ENCODE measurements at regions not wholly inside any gene's neighbourhood (a gene's known extent, or its start where the extent isn't known, plus 50 kb on each side); places are given as distances from the start of the nearest gene placed in this dataset.
A peak's percentile ranks its signal among the peaks of the same experiment; 100 is the strongest.
"Not testable (repeated sequence)": the region's sequence is repeated elsewhere in the genome, so short reads cannot be mapped to it uniquely, and the experiment has no call there.

- WGBS, 2 donors (ENCODE audit: low coverage in 1 of 2) = 0 to 50% methylated on average over 1 of the region's 12 CpGs
- no peak overlapping the region for H3K27ac ChIP-seq
- H3K36me3 ChIP-seq = no peaks in the 10 kb centered on the region
- peak overlapping the region in 1 of 2 donors; percentile 36 for H3K4me3 ChIP-seq
- ATAC-seq = no peak
- peaks cover 0 to 11% (median 0%) of the 10 kb centered on the region in 3 donors for H3K4me1 ChIP-seq
- no peak for TF ChIP-seq EP300 (IDR thresholded peaks at IDR 0.05)
- no peak for TF ChIP-seq POLR2AphosphoS5 (IDR thresholded peaks at IDR 0.05)
- TF ChIP-seq CTCF (IDR thresholded peaks at IDR 0.05) = no peak
- no peak for TF ChIP-seq POLR2A (IDR thresholded peaks at IDR 0.05)
- peaks cover 70% of the 10 kb centered on the region for H3K27me3 ChIP-seq
- peaks cover 0 to 6% (median 0%) of the 10 kb centered on the region in 3 donors for H3K9me3 ChIP-seq
These were observed 155.9 kb downstream of the FOXD2 start for GRCh38 chr1:47593598-47594285.

GRCh38 chr1:47594627-47595026 is 156.8 kb downstream of the FOXD2 start:
- no CpG with 5 or more reads among the region's 4 CpGs for WGBS, 2 donors (ENCODE audit: low coverage in 1 of 2)
- no peaks in the 10 kb centered on the region for H3K36me3 ChIP-seq
- H3K9me3 ChIP-seq = peaks cover 0 to 14% (median 0%) of the 10 kb centered on the region in 3 donors
- peaks cover 0 to 11% (median 0%) of the 10 kb centered on the region in 3 donors for H3K4me1 ChIP-seq
- H3K27me3 ChIP-seq = peaks cover 64% of the 10 kb centered on the region
- H3K4me3 ChIP-seq = no peak overlapping the region
- H3K27ac ChIP-seq = no peak overlapping the region
- TF ChIP-seq CTCF (IDR thresholded peaks at IDR 0.05) (no peak), POLR2AphosphoS5 (IDR thresholded peaks at IDR 0.05) (no peak), EP300 (IDR thresholded peaks at IDR 0.05) (no peak), POLR2A (IDR thresholded peaks at IDR 0.05) (no peak)
- ATAC-seq = no peak

GRCh38 chr1:47596328-47596727 is 158.5 kb downstream of the FOXD2 start:
- Histone ChIP-seq H3K4me3 (no peak overlapping the region), H3K9me3 (peaks cover 0 to 26% (median 4%) of the 10 kb centered on the region in 3 donors), H3K4me1 (peaks cover 0 to 11% (median 0%) of the 10 kb centered on the region in 3 donors), H3K27me3 (peaks cover 51% of the 10 kb centered on the region), H3K27ac (no peak overlapping the region), H3K36me3 (no peaks in the 10 kb centered on the region)
- ATAC-seq = no peak
- WGBS, 2 donors (ENCODE audit: low coverage in 1 of 2) = no CpG with 5 or more reads among the region's 3 CpGs
- no peak for TF ChIP-seq POLR2AphosphoS5 (IDR thresholded peaks at IDR 0.05)
- no peak for TF ChIP-seq EP300 (IDR thresholded peaks at IDR 0.05)
- TF ChIP-seq CTCF (IDR thresholded peaks at IDR 0.05) = no peak
- no peak for TF ChIP-seq POLR2A (IDR thresholded peaks at IDR 0.05)

GRCh38 chr1:47598357-47598756 is 160.5 kb downstream of the FOXD2 start:
- Histone ChIP-seq H3K4me1 (peaks cover 0 to 5% (median 0%) of the 10 kb centered on the region in 3 donors), H3K4me3 (no peak overlapping the region), H3K9me3 (peaks cover 0 to 45% (median 4%) of the 10 kb centered on the region in 3 donors), H3K27ac (no peak overlapping the region), H3K36me3 (no peaks in the 10 kb centered on the region), H3K27me3 (peaks cover 45% of the 10 kb centered on the region)
- TF ChIP-seq CTCF (IDR thresholded peaks at IDR 0.05) = no peak
- ATAC-seq = no peak
- WGBS, 2 donors (ENCODE audit: low coverage in 1 of 2) = 71 to 80% methylated on average over 3 to 4 of the region's 8 CpGs

GRCh38 chr1:47599777-47600176 is 161.9 kb downstream of the FOXD2 start:
- peaks cover 0 to 49% (median 4%) of the 10 kb centered on the region in 3 donors for H3K9me3 ChIP-seq
- H3K36me3 ChIP-seq = no peaks in the 10 kb centered on the region
- H3K4me1 ChIP-seq = no peaks in the 10 kb centered on the region
- no peak overlapping the region for H3K4me3 ChIP-seq
- no peak overlapping the region for H3K27ac ChIP-seq
- WGBS, 2 donors (ENCODE audit: low coverage in 1 of 2) = 90 to 92% methylated on average over 3 of the region's 3 CpGs
- no peak for ATAC-seq
- TF ChIP-seq EP300 (IDR thresholded peaks at IDR 0.05) (no peak), POLR2A (IDR thresholded peaks at IDR 0.05) (no peak), POLR2AphosphoS5 (IDR thresholded peaks at IDR 0.05) (no peak), CTCF (IDR thresholded peaks at IDR 0.05) (no peak)
- peaks cover 31% of the 10 kb centered on the region for H3K27me3 ChIP-seq

- H3K27ac ChIP-seq, H3K4me1 ChIP-seq, H3K36me3 ChIP-seq, H3K4me3 ChIP-seq, ATAC-seq: not testable (repeated sequence)
- peaks cover 22% of the 10 kb centered on the region for H3K27me3 ChIP-seq
- peaks cover 0 to 54% (median 4%) of the 10 kb centered on the region in 3 donors for H3K9me3 ChIP-seq
- 60 to 90% methylated on average over 1 to 6 of the region's 11 CpGs for WGBS, 2 donors (ENCODE audit: low coverage in 1 of 2)
These were observed 164.6 kb downstream of the FOXD2 start for GRCh38 chr1:47602491-47602890.

GRCh38 chr1:47604869-47605268 is 167.0 kb downstream of the FOXD2 start:
- peaks cover 0 to 52% (median 4%) of the 10 kb centered on the region in 3 donors for H3K9me3 ChIP-seq
- not testable (repeated sequence) for H3K27ac ChIP-seq, ATAC-seq, H3K27me3 ChIP-seq, H3K4me3 ChIP-seq, H3K36me3 ChIP-seq, H3K4me1 ChIP-seq
- 80 to 100% methylated on average over 1 of the region's 1 CpG for WGBS, 2 donors (ENCODE audit: low coverage in 1 of 2)

All from gastroesophageal sphincter (tissue), 4 donors.